Fibroblast of the aortic adventitia (primary cell): ENCODE measurements at regions not wholly inside any gene's neighbourhood (a gene's known extent, or its start where the extent isn't known, plus 50 kb on each side); places are given as distances from the start of the nearest gene placed in this dataset.

Experiments used
- DNase-seq: peaks from one replicate; pipeline ENCODE4 v3.0.0-alpha.2; 2010; ENCODE audit warnings: low read depth
- H3K4me3 ChIP-seq: 2 replicates; pipeline ENCODE4 v1.5.1; 2011; ENCODE audit warnings: low read depth, mild to moderate bottlenecking, control low read depth, low read length, moderate library complexity
- CTCF ChIP-seq: IDR thresholded peaks from 2 replicates; pipeline ENCODE4 v1.5.1; 2011; ENCODE audit warnings: mild to moderate bottlenecking, low read length, control low read depth, inconsistent platforms; ENCODE audit not compliant: insufficient read depth

- no peak for DNase-seq
- no peak for TF ChIP-seq CTCF
- H3K4me3 ChIP-seq, result no peak overlapping the region
These were observed 80.0 kb upstream of the ZSWIM6 start for GRCh38 chr5:61251874-61252642.

DNA sequence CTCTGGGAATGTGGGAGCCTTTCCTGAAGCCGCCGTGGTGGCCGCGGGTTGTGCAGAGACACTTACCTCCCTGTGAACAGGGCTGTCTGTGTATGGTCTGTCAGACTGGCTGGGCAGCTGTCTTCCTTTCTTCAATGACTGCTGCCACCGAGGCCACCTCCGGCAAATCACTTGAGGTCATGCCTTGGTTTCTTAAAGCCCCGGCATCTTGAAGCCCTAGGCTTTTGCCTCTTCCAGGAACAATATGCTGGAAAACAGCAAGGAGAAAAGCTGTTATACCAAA, 79.5 kb upstream of the ZSWIM6 start:
- TF ChIP-seq CTCF, result no peak
- no peak for DNase-seq
- H3K4me3 ChIP-seq, result no peak overlapping the region

DNA sequence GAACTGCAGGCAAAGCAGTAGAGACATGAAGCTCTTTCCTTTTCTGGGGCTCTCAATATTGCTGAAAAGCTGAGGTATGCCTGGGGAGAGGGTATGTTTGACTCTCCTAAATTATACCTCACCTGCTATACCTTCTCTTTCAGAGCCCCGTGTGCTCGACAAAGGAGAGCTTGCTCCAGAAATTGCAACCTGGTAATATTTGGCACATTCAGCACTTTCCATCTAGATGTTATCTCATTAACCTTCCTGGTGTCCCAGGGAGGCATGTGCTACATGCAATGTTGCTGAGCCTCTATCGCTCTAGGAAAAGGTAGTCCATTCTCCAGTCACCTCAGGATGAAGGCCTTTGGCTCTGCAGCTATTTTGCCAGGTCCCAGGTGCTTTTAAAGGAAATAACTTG, 78.5 kb upstream of the ZSWIM6 start:
- DNase-seq, result no peak
- H3K4me3 ChIP-seq, result no peak overlapping the region
- TF ChIP-seq CTCF, result no peak

- TF ChIP-seq CTCF, result no peak
- no peak for DNase-seq
- no peak overlapping the region for H3K4me3 ChIP-seq
These were observed 77.0 kb upstream of the ZSWIM6 start for GRCh38 chr5:61254969-61255555.

DNA sequence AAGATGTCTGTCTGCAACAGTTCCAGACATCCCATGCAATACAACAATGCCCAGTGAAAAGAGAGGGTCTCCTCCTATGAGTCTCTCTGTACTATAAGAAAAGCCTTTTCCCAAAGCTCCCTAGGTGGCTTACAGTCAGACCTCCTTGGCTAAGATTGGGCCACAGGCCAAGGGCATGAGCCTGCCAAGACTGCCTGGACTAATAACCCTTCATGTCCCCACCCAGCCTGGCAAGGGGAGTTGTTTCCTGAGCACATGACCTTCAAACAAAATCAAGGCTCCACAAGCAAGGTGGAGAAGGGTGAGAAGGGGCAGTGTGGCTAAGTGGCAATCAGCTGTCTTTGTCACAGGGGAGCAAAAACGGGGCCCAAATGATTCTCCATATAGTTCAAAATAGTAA, 75.6 kb upstream of the ZSWIM6 start:
- no peak overlapping the region for H3K4me3 ChIP-seq
- TF ChIP-seq CTCF, result no peak
- DNase-seq, result peak; percentile 81

DNA sequence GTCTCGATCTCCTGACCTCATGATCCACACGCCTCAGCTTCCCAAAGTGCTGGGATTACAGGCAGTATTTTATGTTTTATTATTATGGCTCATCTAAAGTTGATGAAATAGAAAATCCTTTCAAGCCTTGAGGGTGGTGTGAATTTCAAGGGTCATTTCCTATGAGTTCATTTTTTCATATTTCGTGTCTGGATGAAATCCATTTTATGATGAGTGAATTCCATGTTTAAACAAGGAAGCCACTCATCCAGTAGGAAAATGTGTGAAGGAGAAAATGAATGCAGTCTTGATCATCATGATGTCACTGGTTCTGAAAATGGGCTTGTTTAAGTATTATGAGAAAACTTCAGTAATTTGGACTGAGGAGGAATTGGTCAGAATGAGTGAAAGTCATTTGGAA, 74.6 kb upstream of the ZSWIM6 start:
- DNase-seq, result no peak
- H3K4me3 ChIP-seq, result no peak overlapping the region
- TF ChIP-seq CTCF, result no peak

GRCh38 chr5:61261136-61261535, 70.9 kb upstream of the ZSWIM6 start:
- no peak for DNase-seq
- TF ChIP-seq CTCF, result no peak

More at GRCh38 chr5:61261136-61261535, 70.9 kb upstream of the ZSWIM6 start:
- no peak overlapping the region for H3K4me3 ChIP-seq
